ENCODE measurements at regions not wholly inside any gene's neighbourhood (a gene's known extent, or its start where the extent isn't known, plus 50 kb on each side); places are given as distances from the start of the nearest gene placed in this dataset.

GRCh38 chr2:222351035-222351434, 52.2 kb upstream of the PAX3 start:
- ChIA-PET POLR2A (no interaction called here), CTCF (no interaction called here)
- DNase-seq (ENCODE audit: extremely low spot score): no peak
- TF ChIP-seq CTCF (IDR thresholded peaks at IDR 0.05; ENCODE audit: control extremely low read depth, extremely low read depth, low read depth, missing control alignments): no peak

- DNase-seq (ENCODE audit: extremely low spot score): no peak
- POLR2A ChIA-PET: no interaction called here
- TF ChIP-seq CTCF (IDR thresholded peaks at IDR 0.05; ENCODE audit: control extremely low read depth, extremely low read depth, low read depth, missing control alignments): no peak
- CTCF ChIA-PET: interaction anchor here (1.2 kb wide), 1 partner anchor 13 kb away, joined by 3 read pairs; no protein-coding TSS in a partner anchor
Observed at GRCh38 chr2:222352981-222353380, 54.2 kb upstream of the PAX3 start.

GRCh38 chr2:222353993-222354392, 55.2 kb upstream of the PAX3 start:
- TF ChIP-seq CTCF (IDR thresholded peaks at IDR 0.05; ENCODE audit: control extremely low read depth, extremely low read depth, low read depth, missing control alignments): no peak
- ChIA-PET CTCF (no interaction called here), POLR2A (no interaction called here)
- DNase-seq (ENCODE audit: extremely low spot score): no peak

GRCh38 chr2:222355860-222356259, 57.1 kb upstream of the PAX3 start:
- ChIA-PET CTCF (no interaction called here), POLR2A (no interaction called here)
- no peak for TF ChIP-seq CTCF (IDR thresholded peaks at IDR 0.05; ENCODE audit: control extremely low read depth, extremely low read depth, low read depth, missing control alignments)
- DNase-seq (ENCODE audit: extremely low spot score): no peak

GRCh38 chr2:222357930-222358329, 59.1 kb upstream of the PAX3 start:
- TF ChIP-seq CTCF (IDR thresholded peaks at IDR 0.05; ENCODE audit: control extremely low read depth, extremely low read depth, low read depth, missing control alignments): no peak
- ChIA-PET POLR2A (no interaction called here), CTCF (interaction anchor here (1.5 kb wide), 1 partner anchor 12 kb away, joined by 3 read pairs; no protein-coding TSS in a partner anchor)
- DNase-seq (ENCODE audit: extremely low spot score): no peak

GRCh38 chr2:222358876-222359275, 60.1 kb upstream of the PAX3 start:
- DNase-seq (ENCODE audit: extremely low spot score): no peak
- no peak for TF ChIP-seq CTCF (IDR thresholded peaks at IDR 0.05; ENCODE audit: control extremely low read depth, extremely low read depth, low read depth, missing control alignments)
- ChIA-PET POLR2A (no interaction called here), CTCF (no interaction called here)

GRCh38 chr2:222360146-222360545, 61.3 kb upstream of the PAX3 start:
- ChIA-PET POLR2A (no interaction called here), CTCF (interaction anchor here (1.0 kb wide), 1 partner anchor 19 kb away, joined by 3 read pairs; no protein-coding TSS in a partner anchor)
- no peak for TF ChIP-seq CTCF (IDR thresholded peaks at IDR 0.05; ENCODE audit: control extremely low read depth, extremely low read depth, low read depth, missing control alignments)

More at GRCh38 chr2:222360146-222360545, 61.3 kb upstream of the PAX3 start:
- DNase-seq (ENCODE audit: extremely low spot score): no peak
